Lung microvascular endothelial cell (primary cell): ENCODE measurements at regions not wholly inside any gene's neighbourhood (a gene's known extent, or its start where the extent isn't known, plus 50 kb on each side); places are given as distances from the start of the nearest gene placed in this dataset.

Experiments used
- DNase-seq, 2 donors: peaks; one replicate each; pipeline versions ENCODE4 v3.0.0 to v3.0.0-alpha.2; 2010; ENCODE audit warnings: low read depth in 2 of 2

DNA sequence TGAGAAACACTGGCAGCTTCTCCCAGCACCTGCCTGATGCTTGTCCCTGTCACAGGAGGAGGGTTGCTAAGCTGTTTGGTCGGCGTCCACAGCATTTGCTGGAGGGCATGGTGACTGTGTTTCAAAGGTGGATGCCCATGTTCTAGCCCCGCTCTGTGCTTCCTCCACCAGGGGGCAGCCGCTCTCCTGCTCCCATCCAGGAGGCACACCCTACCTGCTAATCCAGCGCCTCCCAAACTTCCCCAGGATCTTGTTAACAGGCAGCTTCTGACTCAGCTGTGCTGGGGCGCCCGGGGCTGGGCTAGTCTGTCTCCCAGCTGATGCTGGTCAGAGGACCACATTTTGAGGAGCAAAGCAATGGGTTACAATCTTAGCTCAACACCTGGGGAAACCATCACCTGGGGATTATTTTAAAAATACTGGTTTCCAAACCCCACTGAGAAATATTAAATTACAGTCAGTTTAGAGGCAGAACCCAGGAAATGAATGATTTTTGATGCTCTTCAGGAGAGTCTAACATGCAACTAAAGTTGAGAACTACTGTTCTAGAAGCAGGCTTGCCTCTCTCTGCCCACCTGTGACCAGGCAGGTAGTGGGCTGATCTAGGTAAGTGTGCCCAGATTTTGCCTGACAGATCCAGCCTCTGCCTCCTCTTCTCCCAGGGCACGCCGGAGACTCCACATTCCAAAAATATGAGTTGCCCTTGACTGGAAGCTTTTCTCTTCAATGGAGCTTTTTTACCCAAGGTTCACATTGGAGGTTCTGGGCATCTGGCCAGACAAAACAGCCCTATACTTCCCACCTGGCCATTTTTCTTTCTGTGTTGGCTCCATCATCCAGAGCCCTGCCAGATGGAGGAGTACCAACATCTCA, 92.7 kb upstream of the GPR26 start:
- peak; percentile 32 to 52 for DNase-seq

GRCh38 chr10:123574109-123574698, 92.0 kb upstream of the GPR26 start:
- no peak for DNase-seq

- no peak for DNase-seq
Measured at GRCh38 chr10:123575105-123575504, 91.0 kb upstream of the GPR26 start.

GRCh38 chr10:123576706-123577105, 89.4 kb upstream of the GPR26 start:
- no peak for DNase-seq

- no peak for DNase-seq
Measured at GRCh38 chr10:123577921-123578461, 88.2 kb upstream of the GPR26 start.

- DNase-seq, result no peak
Measured at GRCh38 chr10:123578721-123579120, 87.4 kb upstream of the GPR26 start.

- DNase-seq, result no peak
Measured at GRCh38 chr10:123579675-123580074, 86.5 kb upstream of the GPR26 start.

DNA sequence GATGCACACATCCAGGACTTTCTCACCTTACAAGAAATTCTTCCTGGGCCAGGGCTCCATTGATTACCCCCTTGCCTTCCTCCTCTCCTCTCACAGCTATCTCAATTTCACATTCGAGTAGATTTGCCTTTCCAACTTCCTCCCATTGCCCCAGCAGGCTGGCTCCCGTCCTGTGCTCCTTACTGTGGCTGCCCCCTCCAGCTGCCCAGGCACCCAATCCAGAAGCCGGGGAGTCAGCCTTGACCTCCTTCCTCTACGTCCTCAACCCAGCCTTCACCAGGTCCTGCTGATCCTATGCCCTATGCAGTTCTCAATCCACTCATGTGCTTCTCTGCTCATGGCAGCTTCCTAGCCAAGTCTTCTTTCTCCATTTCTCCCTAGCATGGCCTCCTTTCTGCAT, 85.7 kb upstream of the GPR26 start:
- DNase-seq, result no peak

DNA sequence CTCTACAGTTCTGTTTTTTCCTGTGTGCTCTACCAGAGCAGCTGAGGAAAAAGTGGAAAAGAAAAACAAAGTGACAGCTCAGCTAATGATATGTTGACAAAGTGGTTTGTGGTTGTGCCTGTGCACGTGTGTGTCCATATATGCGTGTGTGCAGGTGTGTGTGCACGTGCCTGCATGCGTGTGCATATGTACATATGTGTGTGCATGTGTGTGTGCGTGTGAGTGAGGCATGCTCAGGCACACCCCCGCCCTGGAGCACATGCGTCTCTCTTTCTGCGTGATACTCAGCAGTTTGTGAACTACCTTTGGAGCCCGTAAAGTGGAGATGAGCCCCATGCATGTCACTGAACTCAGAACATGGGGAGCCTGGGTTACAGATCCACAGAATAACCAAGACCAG, 84.5 kb upstream of the GPR26 start:
- DNase-seq, result no peak

DNA sequence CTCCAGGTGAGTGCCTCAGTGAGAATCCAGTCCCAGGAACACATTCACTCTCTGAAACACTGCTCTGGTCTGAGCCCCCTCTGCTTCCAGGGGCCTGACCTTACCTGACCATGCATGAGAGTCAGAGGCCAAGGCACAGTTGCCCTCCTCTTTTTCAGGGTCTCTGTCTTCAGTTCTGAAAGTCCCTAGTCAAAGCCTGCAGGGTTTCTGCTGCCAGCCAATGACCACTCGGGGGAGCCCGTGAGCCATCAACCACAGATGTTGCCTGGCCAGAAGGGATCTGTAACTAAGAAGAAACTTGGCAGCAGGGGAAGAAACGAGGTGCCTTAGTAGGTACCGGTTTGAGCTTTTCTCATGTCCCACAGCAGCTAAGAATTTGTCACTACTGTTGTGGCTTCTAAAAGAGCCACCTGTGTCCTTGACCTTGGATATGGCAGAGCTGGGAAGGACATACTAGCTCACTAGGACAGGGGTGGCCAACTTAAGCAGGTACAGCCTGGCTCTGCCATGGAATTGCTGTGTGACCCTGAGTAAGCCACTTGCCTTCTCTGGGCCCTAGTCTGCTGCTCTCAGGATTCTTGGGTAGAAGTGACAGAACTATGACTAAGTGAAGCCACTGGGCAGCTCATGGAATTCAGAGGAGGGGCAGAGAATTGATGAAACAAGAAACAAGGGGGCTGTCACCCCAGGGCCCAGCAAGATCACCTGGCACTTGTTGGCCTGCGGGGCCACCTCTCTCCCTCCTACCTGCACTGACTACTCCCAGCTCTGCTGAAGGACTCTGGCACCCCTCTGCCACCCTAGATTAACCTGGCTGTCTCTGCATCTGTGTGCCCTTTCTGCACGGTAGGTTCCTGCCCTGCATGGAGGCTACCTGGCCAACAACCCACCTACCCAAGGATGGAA, 83.8 kb upstream of the GPR26 start:
- peak; percentile 75 to 79 for DNase-seq

GRCh38 chr10:123583639-123584418, 82.3 kb upstream of the GPR26 start:
- peak; percentile 74 to 76 for DNase-seq

DNA sequence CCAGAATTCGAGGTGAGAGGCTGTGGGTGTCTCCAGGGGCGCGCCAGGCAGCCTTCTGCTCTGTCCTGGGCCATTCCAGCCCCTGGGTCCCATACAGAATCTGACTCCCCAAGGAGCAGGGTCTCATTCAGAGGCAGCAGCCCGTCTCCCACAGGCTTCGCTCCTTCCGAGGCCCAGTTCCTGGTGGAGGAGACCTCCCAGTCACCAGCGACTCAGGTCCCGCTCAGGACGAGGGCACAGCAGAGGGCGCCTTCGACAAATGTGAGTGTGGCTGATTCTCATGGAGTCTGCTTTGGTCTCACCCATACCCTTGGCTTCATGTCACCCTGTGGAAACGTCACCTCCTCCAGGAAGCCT, 81.8 kb upstream of the GPR26 start:
- no peak for DNase-seq

DNA sequence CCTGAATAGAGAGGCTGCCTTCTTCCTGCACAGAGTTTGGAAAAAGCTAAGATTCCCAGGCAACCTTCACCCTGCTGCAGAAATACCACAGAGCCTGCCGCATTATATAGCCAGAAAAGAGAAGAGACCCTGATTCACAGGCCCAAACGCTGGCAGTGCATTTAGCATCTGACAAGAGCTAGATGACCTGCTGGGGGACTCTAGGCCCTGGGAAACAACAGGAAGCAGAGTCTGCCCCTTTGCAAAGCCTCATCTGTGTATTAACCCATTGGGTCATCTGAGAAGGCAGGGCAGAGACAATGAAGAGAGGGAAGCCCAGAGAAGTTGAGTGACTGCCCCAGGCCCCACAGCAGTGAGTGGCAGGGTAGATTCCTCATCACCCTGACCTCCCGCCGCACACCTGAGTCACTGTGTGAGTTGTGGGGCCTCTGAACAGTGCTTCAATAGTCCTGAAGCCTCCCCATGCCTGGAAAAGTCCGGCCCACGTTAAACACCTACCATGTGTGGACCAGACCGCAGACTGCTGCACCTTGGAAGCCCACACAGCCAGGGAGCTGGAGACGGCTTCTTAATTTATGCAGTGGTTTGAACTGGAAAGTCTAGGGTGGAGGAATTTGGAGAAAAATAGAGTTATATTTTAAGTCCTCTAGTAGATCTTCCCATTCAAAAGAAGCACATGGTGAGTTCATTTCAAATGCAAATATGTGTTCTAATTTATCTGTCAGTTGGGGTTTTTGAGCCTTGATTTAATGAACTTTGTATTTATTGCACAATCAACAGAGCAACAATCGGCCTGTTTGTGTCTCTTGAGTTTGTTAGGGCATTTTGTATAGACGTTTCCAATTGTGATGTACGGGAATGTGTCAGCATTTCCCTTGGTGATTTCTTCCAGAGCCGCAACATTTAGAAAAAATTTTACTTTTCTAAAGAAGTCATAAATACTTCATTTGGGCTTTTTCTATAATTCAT, 80.4 kb upstream of the GPR26 start:
- DNase-seq, result no peak

DNA sequence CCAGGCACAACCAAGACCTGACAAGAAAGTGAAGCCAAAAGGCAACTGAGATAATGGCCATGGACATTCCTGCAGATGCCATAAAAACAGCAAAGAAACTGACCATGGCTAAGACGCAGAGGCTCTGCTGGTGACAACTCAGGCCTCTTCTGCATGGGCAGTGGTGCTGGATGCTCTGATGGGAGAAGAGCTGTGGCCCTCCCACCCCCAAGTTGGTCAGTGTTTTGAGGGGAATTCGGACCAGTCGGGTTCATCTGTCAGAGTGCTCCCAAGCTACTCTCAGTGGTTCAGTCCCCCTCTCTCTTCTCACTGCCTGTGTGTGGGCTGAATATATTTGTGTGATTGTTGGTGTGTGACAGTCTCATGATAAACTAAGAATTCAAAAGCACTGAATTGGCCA, 79.0 kb upstream of the GPR26 start:
- DNase-seq, result no peak

DNA sequence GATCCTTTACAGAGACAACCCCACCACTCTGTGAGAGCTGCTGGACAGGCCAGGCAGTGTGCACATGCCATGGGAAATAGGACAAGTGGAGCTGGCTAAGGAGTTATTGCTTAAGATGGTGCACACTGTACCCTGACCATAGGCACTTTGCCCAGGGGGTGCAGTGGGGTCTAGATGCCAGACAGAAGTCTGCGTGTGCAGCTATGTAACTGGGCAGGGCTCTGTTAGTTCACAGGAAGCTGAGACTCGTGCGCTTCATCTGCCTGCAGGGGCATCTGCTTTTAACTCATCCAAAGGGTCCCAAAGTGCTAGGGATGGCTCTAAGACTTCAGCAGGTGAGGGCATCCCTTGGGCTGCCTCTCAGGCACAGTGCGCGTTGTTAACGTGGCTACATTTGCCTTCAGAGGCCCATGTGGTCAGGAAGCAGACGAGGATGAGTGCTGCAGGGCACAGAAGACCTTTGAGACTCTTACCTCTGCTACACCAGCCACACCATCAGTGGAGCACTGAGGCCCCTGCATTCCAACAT, 77.7 kb upstream of the GPR26 start:
- no peak for DNase-seq

DNA sequence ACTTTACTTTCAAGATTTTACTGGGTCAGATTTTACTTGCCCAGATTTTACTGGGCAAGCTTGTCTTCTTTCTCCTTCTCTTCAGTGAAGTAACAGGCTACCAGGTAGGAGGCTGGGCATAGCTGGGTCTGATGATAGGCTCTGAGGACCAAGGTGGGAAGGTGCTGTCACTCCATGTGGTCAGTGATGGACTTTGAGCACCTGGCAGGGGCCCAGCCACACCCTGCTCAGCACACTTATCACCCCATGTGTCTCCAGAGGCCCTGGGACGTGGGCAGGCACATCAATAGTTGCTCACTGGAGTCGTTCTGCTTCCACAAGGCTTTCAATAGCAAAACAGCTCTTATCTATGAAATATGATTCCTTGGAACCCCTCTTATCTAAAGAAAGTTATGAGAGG, 70.5 kb upstream of the GPR26 start:
- no peak for DNase-seq

GRCh38 chr10:123597676-123598075, 68.5 kb upstream of the GPR26 start:
- no peak for DNase-seq

DNA sequence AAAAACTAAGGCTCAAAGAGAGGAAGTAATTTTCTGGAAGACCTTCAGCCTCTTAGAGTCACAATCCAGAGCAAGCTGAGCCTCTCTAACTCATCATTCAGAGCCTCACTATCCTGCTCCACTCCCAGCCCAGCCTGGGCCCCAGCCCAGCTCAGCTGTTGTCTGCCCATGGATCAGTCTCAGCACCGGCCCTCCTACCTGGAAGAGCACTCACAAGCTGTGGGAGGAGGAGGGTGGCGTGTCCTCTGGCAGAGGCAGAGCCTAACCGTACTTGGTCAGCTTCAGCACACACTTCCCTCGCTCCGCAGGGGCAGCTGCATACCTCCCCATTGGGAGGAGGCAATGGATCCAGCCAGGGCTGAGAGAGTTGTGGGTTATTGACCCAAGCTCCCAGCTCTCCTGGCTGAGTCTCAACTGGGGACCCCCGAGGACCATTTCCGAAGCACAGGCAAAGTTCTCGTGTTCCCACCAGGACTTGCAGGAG, 66.7 kb upstream of the GPR26 start:
- no peak for DNase-seq

DNA sequence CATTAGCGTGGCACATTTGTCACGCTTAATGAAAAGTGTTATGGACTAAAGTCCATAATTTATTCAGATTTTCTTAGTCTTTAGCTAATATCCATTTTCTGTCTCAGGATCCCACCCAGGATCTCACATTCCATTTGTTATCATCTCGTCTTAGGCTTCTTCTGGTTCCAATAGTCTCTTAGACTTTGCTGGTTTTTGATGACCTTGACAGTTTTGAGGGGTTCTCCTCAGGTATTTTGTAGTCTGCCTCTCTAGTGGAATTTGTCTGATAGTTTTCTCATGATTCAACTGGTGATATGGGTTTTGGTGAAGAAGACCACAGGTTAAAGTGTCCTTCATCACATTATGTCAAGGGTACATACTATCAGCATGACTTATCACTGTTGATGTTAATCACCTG, 66.0 kb upstream of the GPR26 start:
- DNase-seq, result no peak

DNA sequence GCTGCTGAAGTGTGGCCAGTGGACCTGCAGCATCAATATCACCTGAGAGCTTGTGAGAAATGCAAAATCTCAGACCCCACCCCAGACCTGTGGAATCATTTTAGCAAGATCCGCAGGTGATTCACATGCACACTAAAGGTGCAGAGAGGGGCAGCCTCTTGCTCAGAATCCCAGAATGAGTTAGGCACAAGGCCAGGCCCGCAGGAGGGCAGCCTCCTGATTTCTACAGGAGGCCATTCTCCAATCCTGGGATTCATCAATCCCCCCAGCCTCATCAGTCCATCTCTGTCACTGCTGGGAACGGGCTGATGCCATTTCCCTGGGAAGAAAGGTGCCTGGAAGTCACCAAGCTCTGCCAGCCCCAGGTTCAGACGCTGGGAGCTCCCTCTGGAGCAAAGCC, 63.0 kb upstream of the GPR26 start:
- DNase-seq, result no peak
